Liver (tissue), 8 donors: ENCODE measurements at regions not wholly inside any gene's neighbourhood (a gene's known extent, or its start where the extent isn't known, plus 50 kb on each side); places are given as distances from the start of the nearest gene placed in this dataset.

Experiments used
- DNase-seq: peaks from one replicate; pipeline ENCODE4 v3.0.0-alpha.2; 2017; ENCODE audit warnings: low spot score
- H3K27ac ChIP-seq, 2 donors: one replicate each; pipeline ENCODE4 v1.7.0; 2013; ENCODE audit warnings: inconsistent platforms in 2 of 2, low read length in 2 of 2, control low read depth in 1 of 2, low read depth in 1 of 2, mild to moderate bottlenecking in 1 of 2
- H3K27me3 ChIP-seq, 4 donors: one replicate each; pipeline versions ENCODE4 v1.6.1 to v1.7.0; 2013; ENCODE audit warnings: low read length in 3 of 4, inconsistent platforms in 1 of 4, mild to moderate bottlenecking in 1 of 4, moderate library complexity in 1 of 4; ENCODE audit not compliant: control insufficient read depth in 4 of 4, insufficient read depth in 4 of 4
- H3K36me3 ChIP-seq, 4 donors: one replicate each; pipeline versions ENCODE4 v1.6.1 to v1.7.0; 2013; ENCODE audit warnings: low read length in 3 of 4, mild to moderate bottlenecking in 3 of 4, low read depth in 1 of 4, moderate library complexity in 1 of 4; ENCODE audit not compliant: control insufficient read depth in 4 of 4, insufficient read depth in 3 of 4
- H3K4me1 ChIP-seq, 4 donors: one replicate each; pipeline versions ENCODE4 v1.6.1 to v1.7.0; 2013; ENCODE audit warnings: low read length in 3 of 4, mild to moderate bottlenecking in 3 of 4, moderate library complexity in 1 of 4; ENCODE audit not compliant: control insufficient read depth in 4 of 4, insufficient read depth in 4 of 4
- H3K4me3 ChIP-seq, 3 donors: one replicate each; pipeline versions ENCODE4 v1.6.1 to v1.7.0; 2013; ENCODE audit warnings: low read length in 3 of 3, control low read depth in 1 of 3, low read depth in 1 of 3, mild to moderate bottlenecking in 1 of 3
- H3K9ac ChIP-seq, 2 donors: one replicate each; pipeline ENCODE4 v1.7.0; 2013; ENCODE audit warnings: low read length in 2 of 2, mild to moderate bottlenecking in 2 of 2, moderate library complexity in 2 of 2, control low read depth in 1 of 2, low read depth in 1 of 2
- H3K9me3 ChIP-seq, 4 donors: one replicate each; pipeline versions ENCODE4 v1.6.1 to v1.7.0; 2013; ENCODE audit warnings: low read length in 3 of 4; ENCODE audit not compliant: control insufficient read depth in 4 of 4
- EGR1 ChIP-seq, 2 donors: IDR thresholded peaks; 2 replicates each; pipeline ENCODE4 v1.6.1; 2016 to 2018; ENCODE audit warnings: antibody characterized with exemption in 2 of 2, low read depth in 2 of 2
- FOXA2 ChIP-seq: IDR thresholded peaks from 2 replicates; pipeline ENCODE4 v1.6.1; 2016; ENCODE audit warnings: antibody characterized with exemption
- JUND ChIP-seq, 2 donors: IDR thresholded peaks; 2 replicates each; pipeline ENCODE4 v1.6.1; 2016; ENCODE audit warnings: antibody characterized with exemption in 2 of 2
- RXRA ChIP-seq, 2 donors: IDR thresholded peaks; 2 replicates each; pipeline ENCODE4 v1.6.1; 2017 to 2018; ENCODE audit warnings: antibody characterized with exemption in 2 of 2, mild to moderate bottlenecking in 1 of 2
- SP1 ChIP-seq: IDR thresholded peaks from 2 replicates; pipeline ENCODE4 v1.6.1; 2018; ENCODE audit warnings: antibody characterized with exemption, mild to moderate bottlenecking
- YY1 ChIP-seq: IDR thresholded peaks from 2 replicates; pipeline ENCODE4 v1.6.1; 2016; ENCODE audit warnings: antibody characterized with exemption, mild to moderate bottlenecking
- WGBS: extraction: QIAGEN DNeasy Blood & Tissue Kit; methylation state at CpG from one replicate; pipeline ENCODE4 v1.1.7; 2013; 5-methylcytosine and 5-hydroxymethylcytosine counted together
- TF ChIP-seq, protein P1 (sequence below): fragments of 150-350 bp; IDR thresholded peaks from 2 replicates; pipeline ENCODE4 v1.5.1; 2017; ENCODE audit warnings: improper control_type of control experiment, low read depth, low read length; ENCODE audit not compliant: missing input control
- TF ChIP-seq, protein P2 (sequence below): IDR thresholded peaks from 2 replicates; pipeline ENCODE4 v1.6.1; 2016; ENCODE audit warnings: antibody characterized with exemption
- TF ChIP-seq, protein P3 (sequence below): IDR thresholded peaks from 2 replicates; pipeline ENCODE4 v1.6.1; 2016; ENCODE audit warnings: antibody characterized with exemption
- donor health status: healthy.
- donor health status: healthy.
- donor health status: healthy.
- donor health status: healthy.
- donor health status: healthy.

DNA sequence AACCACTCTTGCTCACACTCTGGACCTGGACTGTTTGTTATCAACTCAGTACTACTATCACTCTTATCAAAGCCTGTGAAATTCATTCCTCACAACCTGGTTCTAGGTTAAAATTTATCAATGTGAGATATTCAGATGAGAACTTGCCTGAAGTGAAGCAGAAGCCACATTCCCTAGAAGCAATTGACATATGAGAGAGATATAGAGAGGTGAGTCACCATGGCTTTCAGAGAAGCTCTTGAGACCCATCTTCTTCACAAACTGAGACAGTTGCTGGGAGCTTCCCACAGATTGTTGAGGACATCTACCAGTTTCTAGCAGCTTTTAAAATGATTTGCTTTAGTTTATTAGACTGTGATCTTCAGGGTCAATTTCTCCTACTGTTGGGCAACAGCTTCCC is 316.9 kb upstream of the TET2 start (continued):
- TF ChIP-seq, protein P1, sequence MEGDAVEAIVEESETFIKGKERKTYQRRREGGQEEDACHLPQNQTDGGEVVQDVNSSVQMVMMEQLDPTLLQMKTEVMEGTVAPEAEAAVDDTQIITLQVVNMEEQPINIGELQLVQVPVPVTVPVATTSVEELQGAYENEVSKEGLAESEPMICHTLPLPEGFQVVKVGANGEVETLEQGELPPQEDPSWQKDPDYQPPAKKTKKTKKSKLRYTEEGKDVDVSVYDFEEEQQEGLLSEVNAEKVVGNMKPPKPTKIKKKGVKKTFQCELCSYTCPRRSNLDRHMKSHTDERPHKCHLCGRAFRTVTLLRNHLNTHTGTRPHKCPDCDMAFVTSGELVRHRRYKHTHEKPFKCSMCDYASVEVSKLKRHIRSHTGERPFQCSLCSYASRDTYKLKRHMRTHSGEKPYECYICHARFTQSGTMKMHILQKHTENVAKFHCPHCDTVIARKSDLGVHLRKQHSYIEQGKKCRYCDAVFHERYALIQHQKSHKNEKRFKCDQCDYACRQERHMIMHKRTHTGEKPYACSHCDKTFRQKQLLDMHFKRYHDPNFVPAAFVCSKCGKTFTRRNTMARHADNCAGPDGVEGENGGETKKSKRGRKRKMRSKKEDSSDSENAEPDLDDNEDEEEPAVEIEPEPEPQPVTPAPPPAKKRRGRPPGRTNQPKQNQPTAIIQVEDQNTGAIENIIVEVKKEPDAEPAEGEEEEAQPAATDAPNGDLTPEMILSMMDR = no peak

DNA sequence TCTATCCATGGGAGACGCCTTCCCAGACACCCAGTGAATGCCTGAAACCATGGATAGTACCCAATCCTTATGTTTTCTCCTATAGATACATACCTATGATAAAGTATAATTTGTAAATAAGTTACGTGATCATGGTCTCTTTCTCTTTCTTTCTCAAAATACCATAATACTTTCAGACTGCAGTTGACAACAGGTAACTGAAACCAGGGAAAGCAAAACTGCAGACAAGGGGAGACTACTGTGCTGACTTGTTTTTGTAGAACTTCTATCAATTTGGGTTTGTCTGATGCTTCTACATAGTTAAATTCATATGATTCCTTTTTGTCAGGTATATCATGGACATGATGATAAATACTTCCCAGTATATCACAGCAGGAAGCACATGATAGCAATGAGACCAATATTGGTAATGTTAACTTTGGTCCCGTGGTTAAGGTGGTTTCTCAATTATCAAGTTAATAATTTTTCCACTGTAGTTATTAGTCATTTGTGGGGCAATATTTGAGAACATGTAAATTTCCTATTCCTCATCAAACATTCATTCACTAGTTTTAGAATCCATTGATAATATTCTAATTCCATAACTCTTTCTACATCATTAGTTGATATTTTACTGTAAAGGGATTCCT is 298.0 kb upstream of the TET2 start:
- Histone ChIP-seq H3K4me3 (no peak overlapping the region), H3K4me1 (no peaks in the 10 kb centered on the region), H3K9me3 (no peaks in the 10 kb centered on the region), H3K36me3 (no peaks in the 10 kb centered on the region), H3K9ac (no peak overlapping the region), H3K27me3 (no peaks in the 10 kb centered on the region), H3K27ac (no peak overlapping the region)
- TF ChIP-seq, protein P2, sequence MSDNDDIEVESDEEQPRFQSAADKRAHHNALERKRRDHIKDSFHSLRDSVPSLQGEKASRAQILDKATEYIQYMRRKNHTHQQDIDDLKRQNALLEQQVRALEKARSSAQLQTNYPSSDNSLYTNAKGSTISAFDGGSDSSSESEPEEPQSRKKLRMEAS = no peak
- TF ChIP-seq RXRA (IDR thresholded peaks at IDR 0.05) (no peak), JUND (IDR thresholded peaks at IDR 0.05) (no peak), FOXA2 (no peak)
- TF ChIP-seq, protein P3, sequence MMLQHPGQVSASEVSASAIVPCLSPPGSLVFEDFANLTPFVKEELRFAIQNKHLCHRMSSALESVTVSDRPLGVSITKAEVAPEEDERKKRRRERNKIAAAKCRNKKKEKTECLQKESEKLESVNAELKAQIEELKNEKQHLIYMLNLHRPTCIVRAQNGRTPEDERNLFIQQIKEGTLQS = no peak
- TF ChIP-seq, protein P1 = no peak
- WGBS = 85% methylated on average over 3 of the region's 3 CpGs
- DNase-seq = no peak

DNA sequence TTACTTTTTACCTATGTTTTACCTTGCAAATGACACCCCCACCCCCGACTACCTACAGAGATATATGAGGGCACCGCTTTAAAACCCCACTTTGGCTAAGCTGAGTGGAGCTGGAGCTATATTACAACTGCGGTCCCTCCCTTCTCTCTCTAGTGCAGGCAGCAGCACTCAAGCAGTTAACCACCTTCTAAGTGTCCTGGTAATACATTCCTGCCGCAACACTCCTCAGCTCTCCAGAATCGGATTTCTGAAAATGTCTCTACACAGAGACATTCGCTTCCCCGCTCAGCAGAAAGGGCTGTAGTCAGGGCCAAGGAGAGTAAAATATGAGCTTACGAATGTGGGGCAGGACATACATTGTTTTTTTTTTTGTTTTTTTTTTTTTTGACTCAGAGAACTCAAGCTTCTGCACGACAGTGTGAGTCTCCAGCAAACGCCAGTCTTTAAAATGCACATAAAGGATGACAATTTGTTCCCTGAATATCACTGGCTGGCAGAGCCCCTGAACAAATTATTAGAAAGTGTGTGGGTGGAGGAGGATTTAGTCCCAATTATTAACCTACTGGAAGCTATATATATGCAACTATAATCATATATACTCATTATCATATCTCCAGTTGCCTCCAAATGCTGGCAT is 287.0 kb upstream of the TET2 start:
- no peaks in the 10 kb centered on the region for H3K4me1 ChIP-seq
- H3K36me3 ChIP-seq = no peaks in the 10 kb centered on the region
- H3K27me3 ChIP-seq = no peaks in the 10 kb centered on the region
- DNase-seq = no peak
- no peak overlapping the region for H3K4me3 ChIP-seq
- no peak overlapping the region for H3K27ac ChIP-seq
- 70% methylated on average over 10 of the region's 10 CpGs for WGBS
- no peak for TF ChIP-seq SP1
- no peak for TF ChIP-seq YY1
- TF ChIP-seq EGR1 (IDR thresholded peaks at IDR 0.05; ENCODE audit: low read depth in 2 of 2) = no peak
- H3K9ac ChIP-seq = no peak overlapping the region
- no peaks in the 10 kb centered on the region for H3K9me3 ChIP-seq
